Calu3 (cell line): ENCODE measurements at regions not wholly inside any gene's neighbourhood (a gene's known extent, or its start where the extent isn't known, plus 50 kb on each side); places are given as distances from the start of the nearest gene placed in this dataset. TPM values are rescaled to one million over a fixed set of nuclear protein-coding genes. Genes with fewer than 3 reads are reported as not detected.
"Not testable (repeated sequence)": the region's sequence is repeated elsewhere in the genome, so short reads cannot be mapped to it uniquely, and the experiment has no call there.

ENCODE experiments used
- BruUV-seq: library from RNA; stranded (reverse); fragments of 400-500 nt; replicated peaks from 2 replicates; lab custom pipeline; 2021; lab: Mats Ljungman, UMichigan
- CTCF ChIA-PET: fragments of 300-600 bp; sonication (Branson Sonifier 250); formaldehyde crosslinking; loops from one replicate; lab custom pipeline; 2022; ENCODE audit warnings: antibody characterized with exemption; lab: Charles Lee
- DNase-seq: peaks from one replicate; pipeline ENCODE4 v3.0.0; 2022
- H3K27ac Mint-ChIP-seq: one replicate; pipeline ENCODE4 v1.8.0; 2022; ENCODE audit warnings: mixed read lengths; ENCODE audit not compliant: unreplicated experiment
- H3K27me3 Mint-ChIP-seq: one replicate; pipeline ENCODE4 v1.8.0; 2022; ENCODE audit warnings: mixed read lengths; ENCODE audit not compliant: unreplicated experiment
- H3K36me3 Mint-ChIP-seq: one replicate; pipeline ENCODE4 v1.8.0; 2022; ENCODE audit warnings: mild to moderate bottlenecking, moderate library complexity, mixed read lengths; ENCODE audit not compliant: insufficient read depth, unreplicated experiment
- H3K4me1 Mint-ChIP-seq: one replicate; pipeline ENCODE4 v1.8.0; 2022; ENCODE audit warnings: mild to moderate bottlenecking, low read depth, mixed read lengths; ENCODE audit not compliant: unreplicated experiment
- H3K4me3 Mint-ChIP-seq: one replicate; pipeline ENCODE4 v1.8.0; 2022; ENCODE audit warnings: mild to moderate bottlenecking, low read depth, moderate library complexity, mixed read lengths; ENCODE audit not compliant: unreplicated experiment
- H3K9me3 Mint-ChIP-seq: one replicate; pipeline ENCODE4 v1.8.0; 2022; ENCODE audit warnings: low read depth, mixed read lengths; ENCODE audit not compliant: unreplicated experiment
- intact Hi-C: fragments of 100-400 bp; cut with micrococcal nuclease; formaldehyde crosslinking; loops from one replicate; pipeline ENCODE4 v1.10.0; 2022; ENCODE audit not compliant: unreplicated experiment
- microRNA-seq: library from miRNA; unstranded; fragments of <30 nt; microRNA quantifications from one replicate; pipeline ENCODE4 v1.2.0, GENCODE V29; 2022
- TF ChIP-seq, protein P1 (sequence below): fragments of 200-600 bp; IDR thresholded peaks from one replicate; pipeline ENCODE4 v1.8.0; 2022; ENCODE audit warnings: antibody characterized with exemption; ENCODE audit not compliant: unreplicated experiment

DNA sequence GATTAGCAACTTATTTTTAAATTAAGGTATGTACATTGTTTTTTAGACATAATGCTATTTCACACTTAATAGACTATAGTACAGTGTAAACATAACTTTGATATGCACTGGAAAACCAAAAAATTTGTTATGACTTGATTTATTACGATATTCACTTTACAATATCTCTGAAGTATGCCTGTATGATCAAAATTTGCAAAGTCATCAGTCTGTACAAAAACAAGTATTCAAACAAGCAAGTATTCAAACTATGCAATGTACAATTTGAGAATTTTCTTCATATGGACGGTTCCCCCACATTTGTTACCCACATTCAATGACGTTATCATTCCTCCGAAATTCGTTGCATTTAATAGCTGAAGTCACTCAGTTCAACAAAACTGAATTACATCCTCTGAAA, 147.9 kb downstream of the AVL9 start:
- Mint-ChIP-seq H3K27ac (no peak overlapping the region), H3K4me3 (no peak overlapping the region), H3K27me3 (no peaks in the 10 kb centered on the region), H3K9me3 (no peaks in the 10 kb centered on the region), H3K36me3 (peaks cover 4% of the 10 kb centered on the region), H3K4me1 (peaks cover 7% of the 10 kb centered on the region)
- TF ChIP-seq, protein P1, sequence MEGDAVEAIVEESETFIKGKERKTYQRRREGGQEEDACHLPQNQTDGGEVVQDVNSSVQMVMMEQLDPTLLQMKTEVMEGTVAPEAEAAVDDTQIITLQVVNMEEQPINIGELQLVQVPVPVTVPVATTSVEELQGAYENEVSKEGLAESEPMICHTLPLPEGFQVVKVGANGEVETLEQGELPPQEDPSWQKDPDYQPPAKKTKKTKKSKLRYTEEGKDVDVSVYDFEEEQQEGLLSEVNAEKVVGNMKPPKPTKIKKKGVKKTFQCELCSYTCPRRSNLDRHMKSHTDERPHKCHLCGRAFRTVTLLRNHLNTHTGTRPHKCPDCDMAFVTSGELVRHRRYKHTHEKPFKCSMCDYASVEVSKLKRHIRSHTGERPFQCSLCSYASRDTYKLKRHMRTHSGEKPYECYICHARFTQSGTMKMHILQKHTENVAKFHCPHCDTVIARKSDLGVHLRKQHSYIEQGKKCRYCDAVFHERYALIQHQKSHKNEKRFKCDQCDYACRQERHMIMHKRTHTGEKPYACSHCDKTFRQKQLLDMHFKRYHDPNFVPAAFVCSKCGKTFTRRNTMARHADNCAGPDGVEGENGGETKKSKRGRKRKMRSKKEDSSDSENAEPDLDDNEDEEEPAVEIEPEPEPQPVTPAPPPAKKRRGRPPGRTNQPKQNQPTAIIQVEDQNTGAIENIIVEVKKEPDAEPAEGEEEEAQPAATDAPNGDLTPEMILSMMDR = no peak
- CTCF ChIA-PET = no interaction called here
- intact Hi-C loops = no loop called here
- BruUV-seq = no TSS peak
- DNase-seq = no peak

DNA sequence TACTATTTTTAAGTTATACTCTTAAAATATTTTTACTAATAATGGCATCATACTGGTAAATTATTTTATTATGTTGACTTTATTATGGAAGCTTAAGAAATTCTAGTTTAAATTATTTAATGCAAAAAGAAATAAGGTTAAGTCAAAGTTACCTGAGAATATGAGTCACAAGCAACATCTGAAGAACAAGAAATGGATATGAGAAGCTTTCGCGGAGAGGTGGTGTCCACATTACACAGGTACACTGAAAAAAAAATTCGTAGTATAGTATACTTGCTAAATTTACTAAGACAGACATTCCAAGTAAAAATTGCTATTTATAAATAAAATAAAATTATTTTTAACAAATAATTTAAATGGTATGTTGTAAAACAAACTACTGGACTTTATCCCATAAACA, 143.8 kb downstream of the AVL9 start:
- no peak overlapping the region for H3K27ac Mint-ChIP-seq
- TF ChIP-seq, protein P1 = no peak
- no peaks in the 10 kb centered on the region for H3K27me3 Mint-ChIP-seq
- DNase-seq = no peak
- H3K9me3 Mint-ChIP-seq = peaks cover 5% of the 10 kb centered on the region
- peaks cover 4% of the 10 kb centered on the region for H3K36me3 Mint-ChIP-seq
- no TSS peak for BruUV-seq
- CTCF ChIA-PET = no interaction called here
- intact Hi-C loops = no loop called here
- no peak overlapping the region for H3K4me3 Mint-ChIP-seq
- H3K4me1 Mint-ChIP-seq = peaks cover under 1% of the 10 kb centered on the region

DNA sequence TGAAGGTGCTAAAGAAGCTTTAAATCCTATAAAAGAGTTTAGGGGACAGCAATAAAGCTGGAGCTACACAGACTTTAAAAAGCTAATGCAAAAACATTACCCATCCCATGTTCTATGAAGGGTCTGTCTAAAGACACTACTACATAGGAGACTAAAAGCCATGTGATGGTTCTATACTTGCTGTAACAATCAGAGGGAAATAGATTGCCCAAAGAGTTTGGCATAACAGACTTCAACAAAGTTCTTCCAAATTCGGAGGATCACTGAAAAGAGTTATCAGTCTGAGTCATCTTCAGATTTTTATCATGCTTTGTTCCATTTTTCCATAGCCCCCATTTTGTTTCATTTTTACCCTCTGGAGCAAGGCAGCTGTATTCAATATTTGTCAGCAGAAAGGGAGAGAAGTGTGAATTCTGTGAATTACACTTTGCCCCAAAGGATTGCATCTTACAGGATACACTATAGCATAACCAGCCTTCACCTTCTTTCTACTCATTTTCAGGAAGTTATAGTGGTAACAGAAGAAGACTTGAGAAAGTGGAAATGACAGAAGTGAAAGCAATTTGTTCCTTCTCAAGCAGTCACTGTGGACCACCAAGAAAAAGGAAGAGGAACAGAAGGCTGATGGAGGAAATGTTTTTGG, 143.3 kb downstream of the AVL9 start:
- DNase-seq, H3K27me3 Mint-ChIP-seq, H3K4me3 Mint-ChIP-seq, CTCF ChIA-PET, H3K27ac Mint-ChIP-seq, H3K36me3 Mint-ChIP-seq, BruUV-seq, H3K4me1 Mint-ChIP-seq, intact Hi-C loops, H3K9me3 Mint-ChIP-seq: not testable (repeated sequence)

Small RNA genes in the stretch of these regions (microRNA-seq; reads per million reads assigned to microRNA genes)
- gene MIR550A2 (not detected), gene MIR550B2 (not detected)
